ACHN (cell line): ENCODE measurements at regions not wholly inside any gene's neighbourhood (a gene's known extent, or its start where the extent isn't known, plus 50 kb on each side); places are given as distances from the start of the nearest gene placed in this dataset.

Experiments used
- DNase-seq: peaks from one replicate; pipeline ENCODE4 v3.0.0-alpha.2; 2015
- in situ Hi-C: cut with HindIII; loops from 2 replicates; pipeline ENCODE4 v1.10.0; 2017; ENCODE audit warnings: low sequenced_read_pairs, low pct_ligation_motif_present, low pct_unique_long_range_greater_than_20kb

DNA sequence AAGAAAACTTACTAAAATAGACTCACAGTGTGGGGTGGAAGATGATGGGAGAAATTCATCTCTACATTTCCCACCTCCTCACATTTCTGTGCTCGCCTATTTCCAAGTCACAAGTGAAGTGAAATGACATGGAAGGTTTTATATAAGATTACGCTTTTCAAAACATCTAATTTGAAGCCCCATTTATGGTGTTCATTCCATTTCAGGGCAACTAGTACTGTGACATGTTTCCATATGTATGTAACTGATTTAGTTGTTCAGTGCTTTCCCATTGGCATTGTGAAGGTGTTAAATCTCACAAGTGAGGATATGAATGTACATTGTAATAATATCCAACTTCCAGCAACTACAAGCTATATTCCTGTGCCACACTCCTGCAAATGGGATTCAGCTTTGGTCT lies 1174.8 kb downstream of the CDH11 start:
- in situ Hi-C loops: no loop called here
- no peak for DNase-seq

DNA sequence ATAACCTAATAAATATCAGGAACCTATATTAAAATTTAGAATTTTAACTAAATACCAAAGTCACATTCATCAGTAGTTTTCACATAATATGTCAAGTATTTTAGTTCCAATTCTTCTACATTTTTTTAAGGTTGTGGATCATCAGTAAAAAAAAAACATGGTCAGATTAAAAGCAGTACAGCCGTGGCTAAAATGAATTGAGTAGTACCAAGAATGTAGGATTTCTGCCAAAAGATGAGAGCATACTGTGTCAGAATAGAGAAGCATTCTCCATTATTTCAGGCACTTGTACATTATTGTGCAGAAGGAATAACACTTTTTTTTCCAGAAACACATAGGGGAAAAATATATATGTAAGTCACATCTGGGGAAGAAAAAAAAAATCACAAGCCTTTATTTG lies 1176.1 kb downstream of the CDH11 start:
- no peak for DNase-seq
- in situ Hi-C loops: no loop called here

DNA sequence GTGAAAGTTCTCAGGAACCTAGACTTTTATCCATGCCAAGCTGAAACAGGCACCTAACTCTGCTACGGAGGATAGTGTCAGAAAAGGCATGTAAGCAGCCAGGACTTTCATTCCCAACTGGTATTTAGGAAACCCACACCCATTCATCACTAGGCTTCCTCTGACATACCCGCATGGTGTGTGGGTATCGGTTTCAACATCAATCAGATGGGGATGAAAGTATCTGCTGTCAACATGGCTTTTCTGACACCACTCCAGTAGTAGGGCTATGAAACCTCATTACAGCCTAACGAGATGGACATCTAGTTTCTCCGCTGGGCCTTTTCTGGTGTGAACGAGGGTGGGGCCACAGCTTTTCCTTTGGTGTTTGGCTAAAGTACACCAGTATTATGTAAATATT lies 1178.3 kb downstream of the CDH11 start:
- no peak for DNase-seq
- in situ Hi-C loops: no loop called here

DNA sequence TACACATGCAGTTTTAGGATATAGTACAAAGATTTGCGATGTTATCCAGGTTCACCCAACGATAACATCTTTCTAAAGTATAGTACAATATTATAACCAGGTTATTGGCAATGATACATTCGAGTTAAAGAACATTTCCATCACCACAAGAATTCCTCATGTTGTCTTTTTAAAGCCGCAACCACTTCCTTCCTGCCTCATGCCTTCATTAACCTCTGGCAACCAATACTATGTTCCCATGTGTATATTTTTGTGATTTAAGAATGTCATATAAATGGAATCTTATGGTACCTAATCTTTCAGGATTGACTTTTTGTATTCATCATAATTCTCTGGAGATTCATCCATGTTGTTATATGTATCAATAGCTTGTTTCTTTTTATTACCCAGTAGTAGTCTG lies 1183.2 kb downstream of the CDH11 start:
- in situ Hi-C loops: no loop called here
- DNase-seq: no peak

DNA sequence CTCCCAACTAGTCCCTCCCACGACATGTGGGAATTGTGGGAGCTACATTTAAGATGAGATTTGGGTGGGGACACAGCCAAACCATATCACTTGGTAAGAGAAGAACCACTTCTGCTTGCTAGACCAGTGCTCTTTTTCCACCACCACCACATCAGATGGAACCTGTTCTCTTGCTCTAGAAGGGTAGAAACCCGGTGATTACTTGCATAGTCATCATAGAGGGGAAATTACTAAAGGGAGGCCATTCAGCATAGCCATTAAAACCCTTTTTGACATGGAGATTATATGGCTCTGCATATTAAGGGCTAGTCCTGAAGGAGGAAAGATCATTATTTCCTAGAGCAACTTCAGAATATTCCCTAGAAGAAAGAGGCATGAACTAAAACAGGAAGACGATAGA lies 1188.0 kb downstream of the CDH11 start:
- in situ Hi-C loops: no loop called here
- no peak for DNase-seq

DNA sequence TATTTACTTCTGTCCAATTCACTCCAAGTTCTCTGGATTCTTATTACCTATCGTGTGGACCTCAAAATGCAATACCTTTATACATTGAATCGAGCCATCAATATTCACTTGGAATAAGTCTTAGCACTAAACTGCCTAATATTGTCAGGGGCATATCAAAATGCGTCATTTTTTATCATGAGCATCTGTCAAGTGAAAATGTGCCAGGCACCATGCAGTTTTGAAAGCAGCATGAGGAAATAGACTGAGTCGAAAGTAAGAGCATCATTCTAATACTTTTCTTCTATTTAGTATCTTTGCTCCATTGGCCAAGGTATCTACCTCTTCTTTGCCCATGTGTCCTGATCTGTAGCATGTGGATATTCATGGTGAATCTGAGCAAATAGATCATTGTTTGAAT lies 1193.4 kb downstream of the CDH11 start:
- no peak for DNase-seq
- in situ Hi-C loops: no loop called here

DNA sequence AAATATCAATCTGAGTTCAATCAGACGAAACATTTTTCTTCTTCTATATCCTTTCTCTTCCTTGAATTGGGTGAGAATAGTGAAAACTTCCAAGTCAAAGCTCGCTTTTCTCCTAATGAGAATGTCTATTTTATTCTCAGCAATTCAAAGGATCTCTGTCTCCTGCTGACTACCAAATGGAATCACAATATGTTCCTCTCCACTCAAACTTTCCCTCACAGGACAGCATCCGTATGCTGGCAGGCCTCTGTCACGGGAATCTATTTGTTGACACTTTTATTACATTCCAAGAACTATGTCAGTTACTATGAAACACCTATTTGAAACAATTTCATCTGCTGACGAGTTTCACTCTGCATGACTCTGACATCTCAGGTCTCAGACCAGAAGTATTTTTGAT lies 1196.6 kb downstream of the CDH11 start:
- in situ Hi-C loops: no loop called here
- DNase-seq: no peak

DNA sequence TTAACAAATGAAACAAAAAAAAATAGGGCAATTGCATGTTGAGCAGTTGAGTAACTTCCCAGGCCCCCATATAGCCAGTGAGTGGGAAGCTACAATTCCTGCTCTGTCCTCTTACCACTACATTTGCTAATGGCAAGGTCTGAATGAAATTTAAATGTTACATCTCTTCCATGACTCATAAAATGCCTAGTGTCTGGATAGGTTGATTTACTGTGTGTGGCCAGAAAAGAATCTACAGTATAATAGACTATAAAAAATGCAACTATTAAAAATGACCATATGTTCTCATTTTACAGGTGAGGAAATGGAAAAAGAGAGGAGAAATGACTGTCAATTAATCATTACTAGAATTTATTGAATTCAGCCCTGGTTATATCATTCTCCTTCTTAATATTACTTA lies 1199.3 kb downstream of the CDH11 start:
- in situ Hi-C loops: no loop called here
- DNase-seq: no peak

DNA sequence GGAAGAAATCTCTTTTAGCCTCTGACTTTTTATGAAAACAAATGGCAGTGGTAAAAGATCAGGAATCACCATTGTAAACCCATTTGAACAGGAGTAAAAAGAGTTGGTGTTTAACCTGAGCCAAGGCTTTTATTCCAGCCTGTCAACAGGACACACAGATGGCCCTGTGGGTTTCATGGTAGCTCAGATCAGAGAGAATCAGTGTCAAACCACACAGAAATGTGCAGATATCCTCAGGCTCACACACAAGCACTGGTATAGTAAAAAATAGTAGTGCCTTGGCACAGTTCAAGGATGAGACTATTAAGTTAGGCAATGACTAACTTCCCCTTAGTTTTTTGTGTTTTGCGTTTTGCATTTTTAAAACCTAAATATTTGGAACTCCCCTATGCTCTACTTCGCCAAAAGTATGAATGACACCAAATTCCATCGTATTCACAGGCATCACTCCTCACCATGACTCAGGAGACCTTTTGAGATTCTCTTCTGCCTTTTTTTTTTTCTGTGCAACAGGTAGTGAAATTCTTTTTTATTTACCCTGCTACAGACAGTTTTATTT lies 1200.0 kb downstream of the CDH11 start:
- DNase-seq: no peak
- in situ Hi-C loops: no loop called here

DNA sequence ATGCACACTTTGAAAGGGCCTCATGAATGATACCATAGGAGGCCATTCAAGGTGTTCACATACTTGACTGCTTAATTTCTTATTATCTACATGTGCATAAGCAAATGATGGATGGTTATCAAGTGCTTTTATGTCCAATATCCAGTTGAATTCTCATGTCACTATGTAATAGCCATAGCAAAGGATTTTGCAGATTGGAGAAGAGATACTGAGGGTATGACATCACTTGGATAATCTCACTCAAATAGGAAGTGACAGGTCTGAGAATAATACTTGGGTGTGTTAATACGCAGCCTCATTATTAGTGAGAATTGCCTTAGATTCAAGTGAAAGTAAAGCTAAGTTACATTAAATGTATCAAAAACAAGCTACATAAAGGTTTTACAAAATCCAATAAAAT lies 1208.6 kb downstream of the CDH11 start:
- in situ Hi-C loops: no loop called here

DNA sequence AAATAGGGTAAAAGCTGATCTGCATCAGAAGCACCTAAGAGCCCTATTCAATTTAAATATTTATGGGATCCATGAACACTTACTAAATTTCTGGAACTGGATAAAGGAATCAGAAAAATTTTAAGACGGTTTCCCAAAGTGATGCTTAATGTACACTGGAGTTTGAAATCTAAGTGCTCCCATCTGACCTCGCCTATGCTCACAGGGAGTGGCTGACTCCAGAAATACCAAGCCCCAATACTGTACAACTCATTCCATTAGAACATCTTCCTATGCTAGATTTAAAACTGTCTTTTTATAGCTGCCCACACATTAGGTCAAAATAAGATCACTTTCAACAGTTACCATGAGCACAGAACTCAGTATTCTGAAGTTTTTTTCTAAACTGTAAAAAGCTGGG lies 1214.6 kb downstream of the CDH11 start:
- in situ Hi-C loops: no loop called here
- DNase-seq: no peak

More for the DNA sequence above, 1208.6 kb downstream of the CDH11 start:
- no peak for DNase-seq

DNA sequence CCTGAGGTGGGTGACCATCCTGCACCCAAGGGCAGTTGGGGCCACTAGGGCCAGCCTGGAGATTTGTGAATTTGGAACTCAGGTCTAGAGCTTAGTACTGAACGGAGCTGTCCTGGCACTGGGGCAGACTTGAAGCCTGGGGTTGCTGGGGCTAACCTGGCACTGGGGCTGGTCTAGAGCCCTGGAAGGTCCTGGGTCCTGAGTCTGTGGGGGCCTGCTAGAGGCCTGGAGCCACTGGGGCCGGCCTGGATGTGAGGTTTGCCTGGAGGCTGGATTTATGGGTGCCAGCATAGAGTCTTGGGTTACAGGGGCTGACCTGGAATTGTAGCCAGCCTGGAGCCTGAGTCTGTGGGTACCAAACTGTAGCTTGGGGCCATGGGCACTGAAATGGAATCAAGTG lies 1216.9 kb downstream of the CDH11 start:
- in situ Hi-C loops: no loop called here
- no peak for DNase-seq

DNA sequence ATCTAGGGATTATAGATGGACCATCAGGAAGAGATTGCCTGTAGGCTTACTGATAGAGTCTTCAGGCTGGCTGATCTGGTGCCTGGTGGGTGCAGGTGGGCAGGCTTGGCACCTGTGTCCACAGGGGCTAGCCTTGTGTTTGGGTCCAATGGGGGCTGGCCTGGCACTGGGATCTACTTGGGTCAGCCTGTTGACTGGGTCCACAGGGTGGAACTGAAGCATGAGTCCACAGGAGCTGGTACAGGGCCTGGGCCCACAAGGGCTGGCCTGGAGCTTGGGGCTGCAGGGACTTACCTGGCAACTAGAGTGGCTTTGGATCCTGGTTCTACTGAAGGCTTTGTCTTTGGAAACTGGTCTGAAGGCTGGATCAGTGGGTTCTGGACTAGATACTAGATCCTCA lies 1217.7 kb downstream of the CDH11 start:
- no peak for DNase-seq
- in situ Hi-C loops: no loop called here

DNA sequence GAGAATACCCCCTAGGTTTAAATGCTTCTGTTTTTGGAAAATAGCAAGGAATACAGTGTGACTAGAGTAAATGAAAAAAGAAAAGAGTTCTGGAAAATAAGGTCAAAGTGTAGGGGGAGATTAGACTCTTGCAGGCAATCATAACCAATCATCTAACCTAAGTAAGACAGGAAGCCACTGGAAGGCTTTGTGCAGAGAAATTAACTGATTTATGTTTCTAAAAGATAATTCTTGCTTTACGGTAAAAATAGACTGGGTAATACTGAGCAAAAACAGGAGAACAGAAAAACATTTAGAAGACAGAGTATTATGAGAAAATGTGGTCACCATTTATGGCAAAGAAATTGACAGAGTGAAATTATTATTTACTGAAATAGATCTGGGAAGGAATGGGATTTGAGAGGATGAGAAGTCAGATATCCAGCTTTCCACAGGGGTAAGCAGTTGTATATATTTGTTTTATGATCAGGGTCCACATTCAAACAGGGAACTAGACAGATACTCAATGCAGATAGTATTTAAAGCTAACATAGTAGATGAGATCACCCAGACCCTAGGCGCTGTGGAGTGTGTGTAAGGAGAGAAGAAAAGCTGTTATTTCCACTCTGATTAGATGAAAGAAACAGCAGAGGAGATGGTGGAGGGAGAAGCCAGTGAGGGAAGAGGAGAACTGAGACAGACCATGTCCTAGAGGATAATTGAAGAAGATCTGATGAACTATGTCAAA lies 1225.3 kb downstream of the CDH11 start:
- DNase-seq: no peak
- in situ Hi-C loops: no loop called here

DNA sequence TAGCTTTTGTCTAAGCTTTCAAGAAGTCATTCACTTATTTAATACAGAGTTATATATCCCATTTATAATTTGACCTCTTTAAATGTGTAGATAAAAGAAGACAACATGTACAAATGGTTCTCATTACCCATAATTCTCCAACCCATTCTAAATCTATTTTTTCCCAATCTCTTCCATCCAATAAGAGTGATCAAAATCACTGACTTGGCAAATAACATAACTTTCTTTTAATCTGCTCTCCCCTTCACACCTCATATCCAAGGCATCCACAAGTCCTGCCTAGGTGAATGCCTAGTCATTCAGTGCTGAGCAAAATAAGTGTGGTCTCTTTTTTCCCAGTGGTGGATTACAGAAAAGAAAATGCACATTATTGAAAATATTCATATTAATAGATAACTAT lies 1231.1 kb downstream of the CDH11 start:
- in situ Hi-C loops: no loop called here

DNA sequence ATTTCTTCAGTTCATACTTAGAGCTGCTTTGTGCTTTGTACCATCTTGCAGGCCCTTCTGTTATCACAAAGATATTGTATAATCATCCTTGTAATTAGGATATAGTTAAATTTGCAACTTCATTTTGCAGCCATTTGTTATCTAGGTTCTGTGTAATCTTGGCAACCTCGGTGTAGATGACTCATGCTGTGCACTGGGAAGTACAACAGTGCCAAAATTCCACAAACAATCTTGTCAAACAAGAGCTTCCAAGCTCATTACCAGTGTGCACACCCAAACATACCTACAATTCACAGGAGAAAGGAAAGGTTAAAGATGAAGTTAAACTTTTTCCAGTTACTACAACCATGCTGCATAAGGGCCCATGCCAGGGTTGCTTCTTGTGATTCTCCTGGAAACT lies 1231.8 kb downstream of the CDH11 start:
- no peak for DNase-seq
- in situ Hi-C loops: no loop called here

More for the DNA sequence above, 1231.1 kb downstream of the CDH11 start:
- no peak for DNase-seq

DNA sequence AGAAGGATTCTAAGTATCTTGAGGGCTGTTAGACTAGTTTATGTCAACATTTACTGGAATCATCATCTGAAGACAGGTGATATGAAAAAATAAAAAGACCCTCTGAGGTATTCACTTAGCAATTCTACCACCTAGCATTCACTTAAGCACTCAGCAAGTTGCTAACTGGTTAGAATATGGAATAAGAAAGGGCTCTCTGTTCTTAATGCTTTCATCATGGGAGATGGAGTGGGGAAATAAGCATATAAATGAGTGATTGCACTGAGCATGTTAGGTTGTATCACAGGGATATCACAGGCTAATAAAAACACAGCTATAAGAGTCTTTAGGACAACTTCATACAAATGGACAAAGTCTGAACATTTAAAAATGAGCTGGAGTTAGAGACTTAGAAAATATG lies 1238.8 kb downstream of the CDH11 start:
- no peak for DNase-seq
- in situ Hi-C loops: no loop called here

DNA sequence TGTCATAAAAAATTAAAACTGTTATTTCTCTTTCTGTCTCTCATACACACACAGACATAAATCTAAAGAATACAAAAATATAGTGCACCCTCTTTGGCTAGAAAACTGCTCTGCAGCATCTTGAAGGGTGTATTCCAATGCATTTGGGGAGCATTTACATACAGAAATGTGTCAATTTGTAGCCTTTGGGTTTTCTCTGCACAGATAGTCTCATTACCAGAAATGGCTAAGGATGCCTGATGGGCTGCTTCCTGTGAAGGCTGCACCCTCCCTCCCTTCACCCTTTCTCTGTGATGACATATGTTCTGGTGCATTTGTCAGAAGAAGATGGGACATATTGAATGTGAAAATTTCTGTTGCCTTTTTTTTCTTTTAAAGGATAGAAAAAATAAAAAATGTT lies 1239.3 kb downstream of the CDH11 start:
- no peak for DNase-seq
- in situ Hi-C loops: no loop called here

DNA sequence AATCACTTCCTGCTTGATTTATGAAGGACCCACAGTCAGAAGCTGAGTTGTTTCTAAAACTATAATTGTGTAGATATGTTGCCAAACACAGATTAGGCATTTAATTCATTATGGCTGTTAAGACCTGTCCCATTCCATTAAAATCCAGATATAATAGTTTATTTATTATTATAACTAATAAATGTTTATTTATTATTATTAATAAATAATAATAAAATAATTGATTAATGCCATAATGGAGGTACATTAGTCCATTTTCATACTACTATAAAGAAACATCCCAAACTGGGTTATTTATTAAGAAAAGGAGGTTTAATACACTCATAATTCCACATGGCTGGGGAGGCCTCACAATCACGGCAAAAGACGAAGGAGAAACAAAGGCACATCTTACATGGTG lies 1240.9 kb downstream of the CDH11 start:
- in situ Hi-C loops: no loop called here
- DNase-seq: no peak

DNA sequence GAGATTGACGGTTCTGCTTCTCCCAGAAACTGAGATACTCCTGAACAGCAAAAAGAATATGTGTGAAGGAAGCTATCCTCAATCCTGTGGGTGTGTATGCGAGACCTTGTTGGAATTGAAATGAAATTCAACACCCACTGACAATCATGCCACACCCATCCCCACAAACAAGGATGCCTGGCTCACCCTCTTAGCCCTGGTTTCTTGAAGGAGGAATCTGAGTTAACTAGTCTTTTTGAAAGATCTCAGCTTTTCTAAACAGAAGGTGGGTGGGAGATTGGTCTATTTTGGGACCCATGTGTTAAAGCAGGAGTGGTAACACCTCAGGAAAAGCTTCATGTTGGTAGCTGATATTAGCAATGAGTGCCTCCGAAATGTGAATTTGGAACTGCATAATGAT lies 1244.5 kb downstream of the CDH11 start:
- in situ Hi-C loops: no loop called here
- no peak for DNase-seq

DNA sequence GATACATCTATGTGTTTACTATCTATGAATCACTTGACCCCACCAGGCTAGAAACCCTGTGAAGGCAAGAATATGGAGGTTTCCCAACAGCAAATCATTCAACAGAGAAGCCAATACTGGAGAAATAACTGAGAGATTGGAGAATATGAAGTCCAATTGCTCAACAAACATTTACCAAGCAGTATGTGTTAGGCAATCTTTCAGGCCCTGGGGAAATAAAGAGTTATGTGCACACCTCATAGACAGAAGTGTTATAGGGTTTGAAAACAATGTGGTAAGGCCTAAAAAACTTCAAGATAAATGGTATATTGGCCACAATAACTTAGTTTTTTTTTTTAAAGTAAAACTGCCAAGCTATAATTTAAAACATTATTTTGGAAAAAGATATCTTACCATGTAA lies 1245.8 kb downstream of the CDH11 start:
- DNase-seq: no peak
- in situ Hi-C loops: no loop called here
